T-helper 2 cell treated with Interferon-gamma antibody and Interleukin-4, amounts not matched to agents 5 μg/mL and 100 μg/mL, for 36 hours (primary cell): ENCODE measurements at regions not wholly inside any gene's neighbourhood (a gene's known extent, or its start where the extent isn't known, plus 50 kb on each side); places are given as distances from the start of the nearest gene placed in this dataset.

Experiments used
- DNase-seq: peaks from one replicate; pipeline ENCODE4 v3.0.0; 2021; ENCODE audit warnings: low spot score
- H3K27ac Mint-ChIP-seq: one replicate; pipeline ENCODE4 v1.8.0; 2021; ENCODE audit warnings: mild to moderate bottlenecking, mixed read lengths
- H3K27me3 Mint-ChIP-seq: one replicate; pipeline ENCODE4 v1.8.0; 2021; ENCODE audit warnings: low read depth, mixed read lengths
- H3K36me3 Mint-ChIP-seq: one replicate; pipeline ENCODE4 v1.8.0; 2021; ENCODE audit warnings: low read depth, mixed read lengths
- H3K4me1 Mint-ChIP-seq: one replicate; pipeline ENCODE4 v1.8.0; 2021; ENCODE audit warnings: low read depth, mixed read lengths
- H3K4me3 Mint-ChIP-seq: one replicate; pipeline ENCODE4 v1.8.0; 2022; ENCODE audit warnings: mild to moderate bottlenecking, moderate library complexity, mixed read lengths
- H3K9me3 Mint-ChIP-seq: one replicate; pipeline ENCODE4 v1.8.0; 2021; ENCODE audit warnings: mixed read lengths

DNA sequence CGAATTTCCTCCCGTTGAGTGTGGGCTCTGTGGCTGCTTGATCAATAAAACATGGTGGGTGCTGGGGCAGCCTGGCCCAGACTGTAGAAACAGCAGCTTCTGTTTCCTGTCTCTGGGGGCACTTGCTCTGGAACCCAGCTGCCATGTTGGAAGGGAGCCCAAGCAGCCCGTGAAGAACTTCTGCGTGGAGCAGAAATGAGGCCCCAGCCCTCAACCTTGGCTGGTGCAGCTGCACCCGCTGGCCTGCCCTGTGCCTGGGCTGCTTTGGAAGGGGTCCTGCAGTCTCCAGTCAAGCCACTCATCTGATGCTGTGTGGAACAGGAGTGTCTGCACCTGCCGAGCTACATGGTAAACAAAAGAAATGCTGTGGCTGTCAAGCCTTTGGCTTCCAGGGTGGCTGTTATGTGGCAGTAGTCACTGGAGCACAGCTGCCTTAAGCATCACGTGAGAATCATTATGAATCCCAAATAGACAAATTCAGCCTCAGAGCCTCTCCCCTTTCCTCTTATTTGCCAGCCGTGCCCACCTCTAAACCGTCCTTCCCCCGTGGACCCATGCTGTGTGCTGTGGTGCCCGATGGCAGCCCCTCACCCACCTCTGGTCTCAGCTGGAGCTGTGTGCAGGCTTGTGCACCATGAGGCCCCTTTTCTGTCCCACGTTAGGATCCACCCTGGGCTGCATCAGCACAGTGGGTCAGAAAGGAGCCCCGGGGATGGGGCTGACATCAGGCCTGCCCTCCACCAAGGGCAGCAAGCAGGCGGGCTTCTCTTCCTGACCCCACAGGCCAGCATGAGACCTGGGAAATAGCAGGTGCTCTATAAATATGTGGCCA lies 134.0 kb upstream of the HDAC4 start:
- Mint-ChIP-seq H3K4me3 (no peak overlapping the region), H3K4me1 (no peaks in the 10 kb centered on the region), H3K9me3 (no peaks in the 10 kb centered on the region), H3K36me3 (no peaks in the 10 kb centered on the region), H3K27me3 (peaks cover 4% of the 10 kb centered on the region), H3K27ac (no peak overlapping the region)
- DNase-seq: no peak

DNA sequence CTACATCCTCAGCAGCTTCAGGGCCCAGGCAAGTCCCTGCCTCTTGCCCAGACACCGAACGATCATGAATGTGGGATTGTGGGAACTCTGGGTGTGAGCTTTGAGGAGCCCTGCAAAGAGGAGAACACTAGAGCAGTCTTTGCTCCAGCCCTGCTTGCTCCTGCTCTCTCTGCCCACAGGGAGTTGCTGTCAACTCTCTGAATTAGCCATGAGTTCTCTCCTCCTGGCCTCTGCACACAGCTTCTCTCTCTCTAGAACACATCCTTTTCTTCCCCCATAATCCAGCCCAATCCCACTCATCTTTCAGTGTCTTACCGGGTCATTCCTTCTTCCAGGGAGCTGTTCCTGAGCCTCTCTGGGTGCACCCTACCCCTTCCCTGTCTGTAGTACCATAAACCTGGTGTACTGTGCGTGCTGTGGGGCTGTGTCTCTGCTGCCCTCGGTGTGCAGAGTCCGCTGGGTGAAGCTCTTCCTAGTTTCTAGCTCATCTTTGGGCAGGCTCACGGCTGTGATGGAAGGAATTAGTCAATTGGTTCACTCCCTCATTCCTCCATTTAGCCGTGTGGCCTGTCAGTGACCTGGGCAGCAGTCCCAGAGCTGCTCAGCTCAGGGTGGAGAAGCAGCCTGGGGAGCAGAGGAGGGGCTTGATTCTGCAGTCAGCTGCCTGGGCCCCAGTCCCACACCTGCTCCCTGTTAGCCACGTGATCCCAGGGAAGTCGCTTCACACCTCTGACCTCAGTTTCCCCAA lies 132.9 kb upstream of the HDAC4 start:
- H3K36me3 Mint-ChIP-seq: no peaks in the 10 kb centered on the region
- no peak overlapping the region for H3K4me3 Mint-ChIP-seq
- H3K27ac Mint-ChIP-seq: no peak overlapping the region
- H3K27me3 Mint-ChIP-seq: peaks cover 4% of the 10 kb centered on the region
- no peak for DNase-seq
- H3K4me1 Mint-ChIP-seq: no peaks in the 10 kb centered on the region
- H3K9me3 Mint-ChIP-seq: no peaks in the 10 kb centered on the region

DNA sequence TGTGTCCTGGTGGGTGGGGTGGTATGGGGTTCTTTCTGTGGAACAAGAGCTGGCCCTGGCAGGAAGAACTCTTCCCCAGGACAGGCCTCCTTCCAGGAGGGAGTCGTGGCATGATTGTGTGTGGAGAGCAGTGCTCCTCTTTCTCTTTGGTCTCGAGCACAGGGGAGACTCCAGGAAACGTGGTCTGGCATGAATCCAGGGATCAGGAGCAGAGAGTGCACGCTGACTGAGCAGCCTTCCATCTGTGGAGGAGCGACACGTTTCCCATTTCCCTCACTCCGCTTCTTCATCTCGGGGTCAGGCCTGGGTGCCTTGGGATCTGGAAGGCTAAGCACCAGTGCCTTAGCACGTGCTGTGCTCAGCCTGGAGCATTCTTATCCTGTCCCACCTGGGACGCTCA lies 132.0 kb upstream of the HDAC4 start:
- Mint-ChIP-seq H3K27me3 (peaks cover 3% of the 10 kb centered on the region), H3K4me1 (no peaks in the 10 kb centered on the region), H3K27ac (no peak overlapping the region), H3K9me3 (no peaks in the 10 kb centered on the region), H3K36me3 (no peaks in the 10 kb centered on the region), H3K4me3 (no peak overlapping the region)
- DNase-seq: no peak

DNA sequence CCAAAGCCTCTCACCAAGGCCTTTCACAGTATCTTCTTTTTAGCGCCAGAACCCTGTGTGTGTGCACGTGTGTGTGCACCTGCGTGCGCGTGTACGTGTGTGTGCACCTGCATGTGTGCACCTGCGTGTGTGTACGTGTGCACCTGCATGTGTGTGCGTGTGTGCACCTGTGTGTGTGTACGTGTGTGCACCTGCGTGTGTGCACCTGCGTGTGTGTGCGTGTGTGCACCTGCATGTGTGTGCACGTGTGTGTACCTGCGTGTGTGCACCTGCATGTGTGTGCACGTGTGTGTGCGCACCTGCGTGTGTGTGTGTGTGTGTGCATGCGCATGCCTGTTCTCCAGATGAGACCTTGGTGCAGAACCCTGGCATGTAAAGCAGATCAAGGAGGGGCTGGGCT lies 131.4 kb upstream of the HDAC4 start:
- H3K27ac Mint-ChIP-seq: no peak overlapping the region
- H3K27me3 Mint-ChIP-seq: no peaks in the 10 kb centered on the region
- H3K36me3 Mint-ChIP-seq: no peaks in the 10 kb centered on the region
- DNase-seq: no peak
- H3K9me3 Mint-ChIP-seq: no peaks in the 10 kb centered on the region
- H3K4me1 Mint-ChIP-seq: no peaks in the 10 kb centered on the region
- no peak overlapping the region for H3K4me3 Mint-ChIP-seq

DNA sequence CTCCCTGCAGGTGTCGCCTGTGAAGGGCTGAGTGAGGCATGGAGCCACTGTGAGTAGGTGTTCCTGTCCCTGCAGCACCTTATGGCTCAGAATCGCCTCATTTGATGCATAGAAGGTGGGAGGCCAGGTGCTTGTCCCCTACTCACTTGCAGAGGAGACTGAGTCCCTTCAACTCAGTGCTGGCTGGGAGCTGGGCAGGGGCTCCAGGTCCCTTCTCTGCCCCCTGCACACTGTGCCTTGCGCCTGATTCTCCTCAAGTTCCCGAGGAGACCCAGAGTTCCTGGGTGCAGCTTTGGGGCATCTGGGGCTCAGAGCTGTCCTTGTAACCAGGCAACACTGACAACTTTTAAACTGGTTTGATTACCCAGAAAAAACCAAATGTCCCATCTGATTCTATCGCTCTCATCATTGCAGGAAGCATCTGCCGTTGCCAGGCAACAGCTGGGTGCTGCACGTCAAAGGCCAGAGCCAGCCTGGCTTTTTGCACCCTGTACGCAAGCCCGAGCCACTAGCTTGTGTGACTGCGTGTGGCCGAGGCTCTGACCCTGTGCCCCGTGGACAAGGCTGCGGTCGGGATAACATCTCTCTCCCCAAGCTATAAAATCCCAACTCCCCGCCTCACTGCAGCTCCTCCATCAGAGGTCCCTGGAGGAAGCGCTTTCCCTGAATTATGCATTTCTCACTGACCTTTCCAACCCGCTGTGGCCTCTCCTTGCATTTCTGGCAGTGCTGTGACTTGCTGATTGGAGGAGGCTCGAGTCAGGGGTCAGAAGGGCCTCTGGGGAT lies 130.8 kb upstream of the HDAC4 start:
- Mint-ChIP-seq H3K4me3 (no peak overlapping the region), H3K27me3 (no peaks in the 10 kb centered on the region), H3K27ac (no peak overlapping the region), H3K36me3 (no peaks in the 10 kb centered on the region), H3K9me3 (no peaks in the 10 kb centered on the region), H3K4me1 (no peaks in the 10 kb centered on the region)
- no peak for DNase-seq

DNA sequence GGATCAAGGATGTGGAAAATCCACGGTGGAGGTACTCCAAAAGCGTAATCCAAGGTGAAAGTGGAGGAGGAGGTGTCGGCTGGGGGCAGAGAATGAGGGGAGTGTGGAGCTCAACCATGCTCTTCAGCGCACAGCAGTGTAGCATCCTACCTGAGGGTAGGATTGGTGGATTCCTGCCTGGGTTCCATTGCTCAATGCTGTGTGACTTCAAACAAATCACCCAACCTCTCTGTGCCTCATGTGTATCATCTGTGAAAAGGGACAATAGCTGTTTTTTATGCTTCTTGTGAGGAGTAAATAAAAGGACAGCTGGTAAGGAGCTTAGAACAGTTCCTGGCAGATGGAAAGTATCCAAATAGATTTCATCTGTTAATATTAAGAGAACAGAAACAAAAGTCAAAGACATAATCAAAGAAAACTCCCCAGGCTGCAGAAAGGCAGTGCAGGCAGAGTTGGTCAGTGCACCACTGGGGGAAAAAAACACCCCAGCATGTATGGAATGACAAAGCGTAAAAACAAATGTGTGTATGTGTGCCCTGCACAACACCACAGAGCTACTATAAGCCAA lies 130.0 kb upstream of the HDAC4 start:
- Mint-ChIP-seq H3K4me3 (no peak overlapping the region), H3K9me3 (no peaks in the 10 kb centered on the region), H3K27me3 (no peaks in the 10 kb centered on the region), H3K4me1 (no peaks in the 10 kb centered on the region), H3K36me3 (no peaks in the 10 kb centered on the region), H3K27ac (no peak overlapping the region)
- DNase-seq: no peak

DNA sequence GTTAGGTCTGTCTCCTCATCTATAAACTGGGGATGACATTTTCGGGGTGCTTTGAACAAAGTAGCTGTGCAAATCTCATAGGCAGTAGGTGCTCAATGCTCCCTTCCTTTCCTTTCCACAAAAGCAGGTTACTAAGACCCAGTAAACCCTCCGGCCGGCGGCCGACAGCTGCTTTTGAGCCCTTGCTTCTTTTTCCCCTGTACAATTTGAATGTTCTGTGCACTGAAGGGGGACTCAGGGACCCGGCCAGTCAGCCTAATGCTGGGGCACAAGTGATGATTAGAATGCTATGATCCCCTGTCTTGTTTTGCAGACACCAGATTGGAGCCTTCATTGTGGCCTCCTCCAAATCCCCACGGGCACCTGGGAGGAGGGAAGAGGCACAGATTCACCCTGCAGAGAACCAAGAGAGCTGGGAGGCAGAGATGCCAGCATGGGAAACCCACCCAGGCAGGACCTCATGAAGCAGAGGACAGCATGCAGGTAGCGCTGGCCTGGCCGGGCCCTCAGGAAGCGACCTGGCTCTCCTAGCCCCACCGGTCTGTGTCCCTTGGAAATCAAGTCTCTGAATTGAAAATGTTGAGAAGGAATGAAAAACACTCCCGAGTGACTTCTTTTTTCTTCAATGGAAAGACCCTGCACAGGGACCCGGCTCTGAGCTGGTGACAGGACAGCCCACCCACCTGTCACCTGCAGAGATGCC lies 128.6 kb upstream of the HDAC4 start:
- Mint-ChIP-seq H3K4me3 (no peak overlapping the region), H3K27me3 (no peaks in the 10 kb centered on the region), H3K9me3 (no peaks in the 10 kb centered on the region), H3K27ac (no peak overlapping the region), H3K36me3 (no peaks in the 10 kb centered on the region), H3K4me1 (no peaks in the 10 kb centered on the region)
- DNase-seq: no peak

DNA sequence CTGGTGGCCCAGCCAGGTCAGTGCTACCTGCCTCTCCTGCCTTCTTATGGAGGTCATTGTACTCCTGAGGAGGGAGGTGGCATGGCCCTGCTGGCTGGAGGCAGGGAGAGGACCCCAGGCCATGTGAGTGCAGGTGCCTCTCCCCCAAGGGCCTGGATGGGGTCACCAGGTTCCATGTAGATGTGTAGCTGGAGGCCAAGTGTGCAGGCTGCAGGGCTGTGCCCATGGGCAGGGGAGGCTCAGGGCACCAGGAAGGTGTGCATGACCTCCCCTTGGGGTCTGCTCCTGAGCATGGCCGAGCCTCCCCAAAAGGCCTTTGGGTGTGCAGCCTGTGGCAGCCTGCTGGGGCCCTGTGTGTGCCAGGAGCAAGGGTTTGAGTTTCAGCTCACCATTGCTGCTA lies 128.1 kb upstream of the HDAC4 start:
- H3K4me1 Mint-ChIP-seq: no peaks in the 10 kb centered on the region
- H3K36me3 Mint-ChIP-seq: no peaks in the 10 kb centered on the region
- no peak for DNase-seq
- H3K27me3 Mint-ChIP-seq: no peaks in the 10 kb centered on the region
- no peaks in the 10 kb centered on the region for H3K9me3 Mint-ChIP-seq
- no peak overlapping the region for H3K4me3 Mint-ChIP-seq
- no peak overlapping the region for H3K27ac Mint-ChIP-seq

DNA sequence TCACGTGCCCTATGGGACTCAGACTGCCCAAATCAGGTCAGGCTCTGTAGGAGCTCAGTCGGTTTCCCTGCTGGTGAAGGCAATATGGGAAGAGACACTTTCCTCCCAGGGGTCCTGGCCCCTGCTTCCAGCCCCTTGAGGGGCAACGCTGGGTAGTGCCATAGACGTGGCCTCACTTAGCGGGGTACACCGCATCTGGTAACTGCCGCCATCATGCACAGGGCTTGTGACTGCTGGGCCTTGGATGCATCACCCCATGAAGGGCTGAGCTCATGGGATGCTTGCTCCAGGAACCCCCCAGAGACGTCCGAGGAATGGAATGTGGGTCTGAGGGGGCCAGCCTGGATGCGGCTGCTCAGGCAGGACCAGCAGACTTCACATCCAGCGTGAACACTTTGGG lies 127.3 kb upstream of the HDAC4 start:
- Mint-ChIP-seq H3K36me3 (no peaks in the 10 kb centered on the region), H3K4me1 (no peaks in the 10 kb centered on the region), H3K27me3 (no peaks in the 10 kb centered on the region), H3K4me3 (no peak overlapping the region), H3K9me3 (no peaks in the 10 kb centered on the region), H3K27ac (no peak overlapping the region)
- no peak for DNase-seq

DNA sequence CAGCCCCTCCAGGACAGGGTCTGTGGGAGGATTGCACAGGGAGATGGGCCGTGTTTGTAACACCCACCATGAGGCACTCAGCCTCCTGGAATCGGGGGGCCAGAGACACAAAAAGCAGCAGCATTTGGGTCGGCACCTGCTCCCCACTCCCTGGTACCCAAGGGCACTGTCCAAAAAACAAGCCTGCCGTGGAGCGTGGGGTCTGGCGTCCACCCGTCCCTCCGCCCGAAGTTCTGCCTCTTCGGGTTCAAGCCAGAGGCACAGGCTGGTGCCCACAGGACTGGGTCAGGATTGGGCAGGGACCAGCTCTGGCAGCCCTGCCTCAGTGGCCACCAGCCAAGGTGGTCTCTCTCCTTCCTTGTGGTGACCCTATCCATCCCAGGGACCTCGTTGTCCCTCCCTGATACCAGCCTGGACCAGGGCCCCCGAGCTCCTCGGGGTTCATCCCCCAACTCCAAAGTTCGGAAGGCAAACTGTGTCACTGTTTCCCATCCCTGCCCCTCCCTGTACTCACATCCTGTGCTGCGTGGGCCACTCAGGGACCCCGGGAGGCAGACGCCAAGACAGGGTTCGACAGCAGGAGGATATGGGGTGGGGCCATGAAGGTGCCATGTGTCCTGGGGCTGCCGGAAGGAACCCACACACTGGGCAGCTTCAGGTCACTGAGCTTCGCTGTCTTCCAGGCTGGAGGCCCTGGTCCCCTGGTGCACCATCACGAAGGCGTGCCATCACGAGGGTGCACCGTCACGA lies 126.0 kb upstream of the HDAC4 start:
- Mint-ChIP-seq H3K4me3 (no peak overlapping the region), H3K27me3 (no peaks in the 10 kb centered on the region), H3K9me3 (no peaks in the 10 kb centered on the region), H3K4me1 (no peaks in the 10 kb centered on the region), H3K36me3 (no peaks in the 10 kb centered on the region), H3K27ac (no peak overlapping the region)
- DNase-seq: no peak

DNA sequence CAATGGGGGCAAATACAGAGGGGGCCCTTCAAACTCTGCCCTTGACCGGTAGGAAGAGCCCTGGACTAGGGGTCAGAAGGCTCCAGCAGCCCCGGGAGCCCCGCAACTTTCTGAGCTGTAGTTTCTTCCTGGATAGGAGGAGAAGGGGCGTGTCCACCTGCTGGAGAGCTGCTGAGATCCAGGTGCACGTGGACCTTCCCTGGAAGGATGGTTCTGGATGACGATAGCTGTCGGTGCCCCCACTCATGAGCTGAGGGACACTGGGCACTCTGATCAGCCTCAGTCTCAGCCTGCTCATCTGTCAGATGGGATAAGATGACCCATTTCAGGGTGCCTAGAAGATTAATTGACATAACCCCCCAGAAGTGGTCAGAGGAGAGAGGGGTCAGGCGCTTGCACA lies 125.2 kb upstream of the HDAC4 start:
- H3K27me3 Mint-ChIP-seq: no peaks in the 10 kb centered on the region
- no peaks in the 10 kb centered on the region for H3K4me1 Mint-ChIP-seq
- no peak overlapping the region for H3K27ac Mint-ChIP-seq
- H3K9me3 Mint-ChIP-seq: no peaks in the 10 kb centered on the region
- no peak overlapping the region for H3K4me3 Mint-ChIP-seq
- no peak for DNase-seq
- H3K36me3 Mint-ChIP-seq: no peaks in the 10 kb centered on the region

DNA sequence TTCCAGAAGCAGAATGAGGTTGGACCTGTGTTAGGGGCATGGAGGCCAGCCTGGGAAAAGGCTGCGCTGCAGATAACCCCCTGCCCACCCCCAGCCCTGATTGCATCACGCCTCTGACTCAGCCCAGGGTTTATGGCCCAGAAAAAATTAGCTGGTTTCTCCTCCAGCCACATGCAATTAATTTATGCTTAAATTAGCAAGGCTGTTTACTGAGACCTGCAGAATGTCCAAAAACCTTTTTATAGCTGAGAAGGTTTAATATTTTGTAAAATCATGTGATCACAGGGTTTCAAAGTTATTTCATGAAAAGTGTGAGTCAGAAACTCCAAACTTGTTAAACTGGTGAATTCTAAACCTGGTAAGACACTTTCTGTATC lies 123.1 kb upstream of the HDAC4 start:
- H3K4me1 Mint-ChIP-seq: no peaks in the 10 kb centered on the region
- no peaks in the 10 kb centered on the region for H3K36me3 Mint-ChIP-seq
- no peaks in the 10 kb centered on the region for H3K9me3 Mint-ChIP-seq
- no peak overlapping the region for H3K4me3 Mint-ChIP-seq
- no peak overlapping the region for H3K27ac Mint-ChIP-seq
- no peak for DNase-seq
- no peaks in the 10 kb centered on the region for H3K27me3 Mint-ChIP-seq
